HepG2 (cell line): ENCODE measurements at regions not wholly inside any gene's neighbourhood (a gene's known extent, or its start where the extent isn't known, plus 50 kb on each side); places are given as distances from the start of the nearest gene placed in this dataset.

ENCODE experiments used
- MAZ ChIP-seq, 2 experiments: sonication (generic) in 1 of 2; formaldehyde crosslinking in 1 of 2; IDR thresholded peaks; 2 replicates each; pipeline versions ENCODE4 v1.5.0 to v1.6.1; 2012 to 2020; ENCODE audit warnings: low read depth in 2 of 2, mild to moderate bottlenecking in 2 of 2, borderline replicate concordance in 1 of 2, improper control_type of control experiment in 1 of 2, low read length in 1 of 2, missing genetic modification reagents in 1 of 2, moderate library complexity in 1 of 2
- NR2F6 ChIP-seq, 2 experiments: IDR thresholded peaks; 2 replicates each; pipeline ENCODE4 v1.6.1; 2016; ENCODE audit warnings: antibody characterized with exemption in 1 of 2, mild to moderate bottlenecking in 1 of 2
- RARA ChIP-seq: IDR thresholded peaks from 2 replicates; pipeline ENCODE4 v1.6.1; 2016; ENCODE audit warnings: missing genetic modification reagents, missing compliant biosample characterization
- RXRB ChIP-seq: IDR thresholded peaks from 2 replicates; pipeline ENCODE4 v1.6.1; 2016; ENCODE audit warnings: borderline replicate concordance, missing genetic modification reagents, missing compliant biosample characterization
- SATB2 ChIP-seq: sonication (generic); formaldehyde crosslinking; IDR thresholded peaks from 2 replicates; pipeline ENCODE4 v1.5.0; 2020; ENCODE audit warnings: missing genetic modification reagents
- TEAD3 ChIP-seq: optimal IDR thresholded peaks from 2 replicates; pipeline ENCODE3; 2016; ENCODE audit warnings: borderline replicate concordance
- XRCC5 ChIP-seq: fragments of 200-400 bp; formaldehyde crosslinking; optimal IDR thresholded peaks from 2 replicates; pipeline ENCODE3; 2017; ENCODE audit warnings: mild to moderate bottlenecking, low read length
- ZFP91 ChIP-seq: sonication (generic); formaldehyde crosslinking; IDR thresholded peaks from 2 replicates; pipeline ENCODE4 v1.9.0; 2022; ENCODE audit warnings: missing genetic modification reagents, mild to moderate bottlenecking, borderline replicate concordance
- ZNF644 ChIP-seq: IDR thresholded peaks from 2 replicates; pipeline ENCODE4 v1.6.1; 2016; ENCODE audit warnings: low read depth
- ZNF788 ChIP-seq: sonication (generic); formaldehyde crosslinking; IDR thresholded peaks from 2 replicates; pipeline ENCODE4 v1.5.0; 2020; ENCODE audit warnings: mild to moderate bottlenecking, missing genetic modification reagents, borderline replicate concordance
- TF ChIP-seq, protein P1 (sequence below): sonication (generic); formaldehyde crosslinking; IDR thresholded peaks from 2 replicates; pipeline ENCODE4 v1.4.0; 2020; ENCODE audit warnings: missing genetic modification reagents, borderline replicate concordance
- TF ChIP-seq, protein P2 (sequence below): sonication (generic); formaldehyde crosslinking; IDR thresholded peaks from 2 replicates; pipeline ENCODE4 v1.5.1; 2020; ENCODE audit warnings: mild to moderate bottlenecking, missing genetic modification reagents, moderate library complexity
- TF ChIP-seq, protein P3 (sequence below): IDR thresholded peaks from 2 replicates; pipeline ENCODE4 v1.6.1; 2016; ENCODE audit warnings: missing compliant biosample characterization, missing genetic modification reagents, borderline replicate concordance
- TF ChIP-seq, protein P4 (sequence below): IDR thresholded peaks from 2 replicates; pipeline ENCODE4 v1.6.1; 2018; ENCODE audit warnings: missing genetic modification reagents, mild to moderate bottlenecking, missing compliant biosample characterization
- TF ChIP-seq, protein P5 (sequence below): sonication (generic); formaldehyde crosslinking; IDR thresholded peaks from 2 replicates; pipeline ENCODE4 v1.4.0; 2020; ENCODE audit warnings: missing genetic modification reagents, borderline replicate concordance

DNA sequence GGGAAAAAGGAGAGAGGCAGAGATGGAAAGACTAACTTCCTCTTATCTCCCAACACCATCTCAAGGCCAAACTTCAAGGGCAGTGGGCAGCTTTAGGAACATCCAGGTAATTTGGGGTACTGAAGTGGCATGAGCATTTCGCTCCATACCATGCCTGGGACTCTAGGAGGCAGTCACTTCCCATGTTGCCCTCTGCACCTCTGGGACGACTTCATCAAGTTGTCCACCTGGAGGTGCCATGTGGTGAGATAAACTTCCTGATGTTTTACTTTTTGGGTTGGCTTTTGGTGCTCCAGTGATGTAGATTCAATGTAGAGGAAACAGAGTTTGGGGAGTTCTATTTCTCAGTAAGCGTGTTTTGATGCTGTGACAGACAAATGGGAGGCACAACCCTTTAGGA is 56.3 kb upstream of the UPP2 start (continued):
- no peak for TF ChIP-seq SATB2
- peak; percentile 19; the same call in 1 of the 2 replicates for TF ChIP-seq ZNF788 (CRISPR knock-in tag)
- TF ChIP-seq, protein P1, sequence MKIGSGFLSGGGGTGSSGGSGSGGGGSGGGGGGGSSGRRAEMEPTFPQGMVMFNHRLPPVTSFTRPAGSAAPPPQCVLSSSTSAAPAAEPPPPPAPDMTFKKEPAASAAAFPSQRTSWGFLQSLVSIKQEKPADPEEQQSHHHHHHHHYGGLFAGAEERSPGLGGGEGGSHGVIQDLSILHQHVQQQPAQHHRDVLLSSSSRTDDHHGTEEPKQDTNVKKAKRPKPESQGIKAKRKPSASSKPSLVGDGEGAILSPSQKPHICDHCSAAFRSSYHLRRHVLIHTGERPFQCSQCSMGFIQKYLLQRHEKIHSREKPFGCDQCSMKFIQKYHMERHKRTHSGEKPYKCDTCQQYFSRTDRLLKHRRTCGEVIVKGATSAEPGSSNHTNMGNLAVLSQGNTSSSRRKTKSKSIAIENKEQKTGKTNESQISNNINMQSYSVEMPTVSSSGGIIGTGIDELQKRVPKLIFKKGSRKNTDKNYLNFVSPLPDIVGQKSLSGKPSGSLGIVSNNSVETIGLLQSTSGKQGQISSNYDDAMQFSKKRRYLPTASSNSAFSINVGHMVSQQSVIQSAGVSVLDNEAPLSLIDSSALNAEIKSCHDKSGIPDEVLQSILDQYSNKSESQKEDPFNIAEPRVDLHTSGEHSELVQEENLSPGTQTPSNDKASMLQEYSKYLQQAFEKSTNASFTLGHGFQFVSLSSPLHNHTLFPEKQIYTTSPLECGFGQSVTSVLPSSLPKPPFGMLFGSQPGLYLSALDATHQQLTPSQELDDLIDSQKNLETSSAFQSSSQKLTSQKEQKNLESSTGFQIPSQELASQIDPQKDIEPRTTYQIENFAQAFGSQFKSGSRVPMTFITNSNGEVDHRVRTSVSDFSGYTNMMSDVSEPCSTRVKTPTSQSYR: no peak
- TF ChIP-seq ZNF644: peak; percentile 50; the same call in 1 of the 2 replicates
- TF ChIP-seq, protein P2, sequence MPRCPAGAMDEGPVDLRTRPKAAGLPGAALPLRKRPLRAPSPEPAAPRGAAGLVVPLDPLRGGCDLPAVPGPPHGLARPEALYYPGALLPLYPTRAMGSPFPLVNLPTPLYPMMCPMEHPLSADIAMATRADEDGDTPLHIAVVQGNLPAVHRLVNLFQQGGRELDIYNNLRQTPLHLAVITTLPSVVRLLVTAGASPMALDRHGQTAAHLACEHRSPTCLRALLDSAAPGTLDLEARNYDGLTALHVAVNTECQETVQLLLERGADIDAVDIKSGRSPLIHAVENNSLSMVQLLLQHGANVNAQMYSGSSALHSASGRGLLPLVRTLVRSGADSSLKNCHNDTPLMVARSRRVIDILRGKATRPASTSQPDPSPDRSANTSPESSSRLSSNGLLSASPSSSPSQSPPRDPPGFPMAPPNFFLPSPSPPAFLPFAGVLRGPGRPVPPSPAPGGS (CRISPR knock-in tag): 0 out of 2 replicates have a peak, but pooled peaks have one; percentile 34
- TF ChIP-seq, protein P3, sequence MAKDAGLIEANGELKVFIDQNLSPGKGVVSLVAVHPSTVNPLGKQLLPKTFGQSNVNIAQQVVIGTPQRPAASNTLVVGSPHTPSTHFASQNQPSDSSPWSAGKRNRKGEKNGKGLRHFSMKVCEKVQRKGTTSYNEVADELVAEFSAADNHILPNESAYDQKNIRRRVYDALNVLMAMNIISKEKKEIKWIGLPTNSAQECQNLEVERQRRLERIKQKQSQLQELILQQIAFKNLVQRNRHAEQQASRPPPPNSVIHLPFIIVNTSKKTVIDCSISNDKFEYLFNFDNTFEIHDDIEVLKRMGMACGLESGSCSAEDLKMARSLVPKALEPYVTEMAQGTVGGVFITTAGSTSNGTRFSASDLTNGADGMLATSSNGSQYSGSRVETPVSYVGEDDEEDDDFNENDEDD (CRISPR knock-in tag): no peak
- no peak for TF ChIP-seq MAZ (IDR thresholded peaks at IDR 0.05; ENCODE audit: borderline replicate concordance, low read depth, low read length)
- TF ChIP-seq MAZ (CRISPR knock-in tag; IDR thresholded peaks at IDR 0.05; ENCODE audit: low read depth): 0 out of 2 replicates have a peak, but pooled peaks have one; percentile 21
- TF ChIP-seq, protein P4, sequence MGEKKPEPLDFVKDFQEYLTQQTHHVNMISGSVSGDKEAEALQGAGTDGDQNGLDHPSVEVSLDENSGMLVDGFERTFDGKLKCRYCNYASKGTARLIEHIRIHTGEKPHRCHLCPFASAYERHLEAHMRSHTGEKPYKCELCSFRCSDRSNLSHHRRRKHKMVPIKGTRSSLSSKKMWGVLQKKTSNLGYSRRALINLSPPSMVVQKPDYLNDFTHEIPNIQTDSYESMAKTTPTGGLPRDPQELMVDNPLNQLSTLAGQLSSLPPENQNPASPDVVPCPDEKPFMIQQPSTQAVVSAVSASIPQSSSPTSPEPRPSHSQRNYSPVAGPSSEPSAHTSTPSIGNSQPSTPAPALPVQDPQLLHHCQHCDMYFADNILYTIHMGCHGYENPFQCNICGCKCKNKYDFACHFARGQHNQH: peak; percentile 46; the same call in 1 of the 2 replicates
- TF ChIP-seq RXRB: peak; percentile 37; the same call in 1 of the 2 replicates
- TF ChIP-seq, protein P5, sequence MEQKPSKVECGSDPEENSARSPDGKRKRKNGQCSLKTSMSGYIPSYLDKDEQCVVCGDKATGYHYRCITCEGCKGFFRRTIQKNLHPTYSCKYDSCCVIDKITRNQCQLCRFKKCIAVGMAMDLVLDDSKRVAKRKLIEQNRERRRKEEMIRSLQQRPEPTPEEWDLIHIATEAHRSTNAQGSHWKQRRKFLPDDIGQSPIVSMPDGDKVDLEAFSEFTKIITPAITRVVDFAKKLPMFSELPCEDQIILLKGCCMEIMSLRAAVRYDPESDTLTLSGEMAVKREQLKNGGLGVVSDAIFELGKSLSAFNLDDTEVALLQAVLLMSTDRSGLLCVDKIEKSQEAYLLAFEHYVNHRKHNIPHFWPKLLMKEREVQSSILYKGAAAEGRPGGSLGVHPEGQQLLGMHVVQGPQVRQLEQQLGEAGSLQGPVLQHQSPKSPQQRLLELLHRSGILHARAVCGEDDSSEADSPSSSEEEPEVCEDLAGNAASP: peak; percentile 35; the same call in 1 of the 2 replicates
- TF ChIP-seq XRCC5: peak; percentile 54
- TF ChIP-seq TEAD3: peak; percentile 87
- no peak for TF ChIP-seq RARA (CRISPR knock-in tag)
- TF ChIP-seq NR2F6 (IDR thresholded peaks at IDR 0.05): no peak
- TF ChIP-seq NR2F6 (CRISPR knock-in tag; IDR thresholded peaks at IDR 0.05): peak; percentile 45; the same call in 1 of the 2 replicates
- TF ChIP-seq ZFP91: no peak; the same call in 1 of the 2 replicates
- TF ChIP-seq, all 625 proteins: peak for 45
